Vagina (tissue), 2 donors: ENCODE measurements at regions not wholly inside any gene's neighbourhood (a gene's known extent, or its start where the extent isn't known, plus 50 kb on each side); places are given as distances from the start of the nearest gene placed in this dataset.

ENCODE experiments used
- DNase-seq, 2 donors: peaks; one replicate each; pipeline ENCODE4 v3.0.0-alpha.2; 2017; ENCODE audit errors: extremely low spot score in 2 of 2
- H3K27ac ChIP-seq: fragments of 200-600 bp; sonication (generic); one replicate; pipeline ENCODE4 v1.5.1; 2019
- H3K27me3 ChIP-seq: fragments of 200-600 bp; sonication (generic); one replicate; pipeline ENCODE4 v1.5.1; 2019
- H3K36me3 ChIP-seq, 2 donors: fragments of 200-600 bp; sonication (generic); one replicate each; pipeline ENCODE4 v1.5.1; 2017 to 2019
- H3K4me1 ChIP-seq: fragments of 200-600 bp; sonication (generic); one replicate; pipeline ENCODE4 v1.5.1; 2019
- H3K4me3 ChIP-seq, 2 donors: fragments of 200-600 bp; sonication (generic); 1 replicate in 1 of 2; 2 replicates in 1 of 2; pipeline ENCODE4 v1.5.1; 2016 to 2019
- H3K9me3 ChIP-seq: fragments of 200-600 bp; sonication (generic); one replicate; pipeline ENCODE4 v1.5.1; 2019
- CTCF ChIP-seq, 3 experiments: fragments of 450-650 bp in 2 of 3; fragments of 200-600 bp in 1 of 3; sonication (generic) in 1 of 3; IDR thresholded peaks; one replicate each; pipeline ENCODE4 v1.5.1; 2017 to 2019; ENCODE audit warnings: antibody characterized with exemption in 3 of 3, mild to moderate bottlenecking in 2 of 3, moderate library complexity in 2 of 3
- POLR2A ChIP-seq, 2 donors: fragments of 450-650 bp; IDR thresholded peaks; one replicate each; pipeline ENCODE4 v1.6.1; 2017; ENCODE audit warnings: antibody characterized with exemption in 2 of 2, mild to moderate bottlenecking in 2 of 2, moderate library complexity in 2 of 2
- POLR2AphosphoS5 ChIP-seq, 2 donors: sonication (generic); formaldehyde crosslinking; IDR thresholded peaks; one replicate each; pipeline ENCODE4 v1.9.0; 2017; ENCODE audit warnings: antibody characterized with exemption in 2 of 2, mild to moderate bottlenecking in 2 of 2, low read depth in 1 of 2; ENCODE audit not compliant: insufficient read depth in 1 of 2
- intact Hi-C: fragments of 100-400 bp; cut with DNase I; formaldehyde crosslinking; loops from one replicate; pipeline ENCODE4 v1.15.1; 2023

- intact Hi-C loops: no loop called here
- Histone ChIP-seq H3K27me3 (no peaks in the 10 kb centered on the region), H3K4me3 (no peak overlapping the region), H3K4me1 (no peaks in the 10 kb centered on the region), H3K27ac (no peak overlapping the region), H3K36me3 (no peaks in the 10 kb centered on the region), H3K9me3 (no peaks in the 10 kb centered on the region)
- DNase-seq: no peak
- TF ChIP-seq POLR2AphosphoS5 (IDR thresholded peaks at IDR 0.05; ENCODE audit: insufficient read depth in 1 of 2, low read depth in 1 of 2): no peak
- TF ChIP-seq CTCF (IDR thresholded peaks at IDR 0.05): no peak
- TF ChIP-seq POLR2A (IDR thresholded peaks at IDR 0.05): no peak
Measured at GRCh38 chr12:71237128-71237527, 79.3 kb upstream of the TSPAN8 start.

GRCh38 chr12:71236133-71236660, 78.4 kb upstream of the TSPAN8 start:
- no peak for DNase-seq
- no peaks in the 10 kb centered on the region for H3K9me3 ChIP-seq
- intact Hi-C loops: no loop called here
- H3K4me3 ChIP-seq: no peak overlapping the region
- no peaks in the 10 kb centered on the region for H3K4me1 ChIP-seq
- no peaks in the 10 kb centered on the region for H3K27me3 ChIP-seq
- no peaks in the 10 kb centered on the region for H3K36me3 ChIP-seq
- TF ChIP-seq CTCF (IDR thresholded peaks at IDR 0.05): no peak
- TF ChIP-seq POLR2AphosphoS5 (IDR thresholded peaks at IDR 0.05; ENCODE audit: insufficient read depth in 1 of 2, low read depth in 1 of 2): no peak
- no peak for TF ChIP-seq POLR2A (IDR thresholded peaks at IDR 0.05)
- no peak overlapping the region for H3K27ac ChIP-seq

- H3K27ac ChIP-seq: no peak overlapping the region
- no peak overlapping the region for H3K4me3 ChIP-seq
- no peaks in the 10 kb centered on the region for H3K27me3 ChIP-seq
- intact Hi-C loops: no loop called here
- TF ChIP-seq CTCF (IDR thresholded peaks at IDR 0.05): no peak
- no peak for TF ChIP-seq POLR2A (IDR thresholded peaks at IDR 0.05)
- TF ChIP-seq POLR2AphosphoS5 (IDR thresholded peaks at IDR 0.05; ENCODE audit: insufficient read depth in 1 of 2, low read depth in 1 of 2): no peak
- H3K4me1 ChIP-seq: no peaks in the 10 kb centered on the region
- no peaks in the 10 kb centered on the region for H3K9me3 ChIP-seq
- DNase-seq: no peak
- H3K36me3 ChIP-seq: no peaks in the 10 kb centered on the region
Measured at GRCh38 chr12:71233083-71233482, 75.3 kb upstream of the TSPAN8 start.

- no peaks in the 10 kb centered on the region for H3K27me3 ChIP-seq
Measured at GRCh38 chr12:71230542-71230941, 72.7 kb upstream of the TSPAN8 start.

More at GRCh38 chr12:71230542-71230941, 72.7 kb upstream of the TSPAN8 start:
- Histone ChIP-seq H3K4me1 (no peaks in the 10 kb centered on the region), H3K27ac (no peak overlapping the region), H3K36me3 (no peaks in the 10 kb centered on the region), H3K9me3 (no peaks in the 10 kb centered on the region), H3K4me3 (no peak overlapping the region)
- no peak for DNase-seq
- TF ChIP-seq POLR2AphosphoS5 (IDR thresholded peaks at IDR 0.05; ENCODE audit: insufficient read depth in 1 of 2, low read depth in 1 of 2) (no peak), POLR2A (IDR thresholded peaks at IDR 0.05) (no peak), CTCF (IDR thresholded peaks at IDR 0.05) (no peak)
- intact Hi-C loops: no loop called here
